ENCODE measurements at regions not wholly inside any gene's neighbourhood (a gene's known extent, or its start where the extent isn't known, plus 50 kb on each side); places are given as distances from the start of the nearest gene placed in this dataset.
"Not testable (repeated sequence)": the region's sequence is repeated elsewhere in the genome, so short reads cannot be mapped to it uniquely, and the experiment has no call there.

DNA sequence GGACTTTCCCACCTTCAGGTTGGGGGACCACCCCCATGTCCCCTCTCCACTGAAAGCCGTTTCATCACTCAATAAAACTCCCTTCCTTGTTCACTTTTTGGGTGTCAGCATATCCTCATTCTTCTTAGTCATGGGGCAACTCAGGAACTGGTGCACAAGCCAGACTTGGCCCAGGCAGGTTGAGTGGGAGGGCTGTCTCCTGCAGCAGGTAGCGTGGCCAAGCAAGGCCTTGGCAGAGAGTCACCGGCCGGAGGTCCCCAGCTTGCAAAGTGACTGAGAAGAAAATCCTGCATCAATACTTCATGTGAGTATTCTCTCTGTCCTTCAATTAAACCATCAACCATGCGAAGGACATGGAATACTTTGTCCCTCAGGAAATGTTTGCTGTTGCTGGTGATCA lies 148.9 kb downstream of the RHOU start:
- Mint-ChIP-seq H3K27ac (ENCODE audit: low read depth) (no peak overlapping the region), H3K4me3 (no peak overlapping the region), H3K27me3 (no peaks in the 10 kb centered on the region), H3K4me1 (no peaks in the 10 kb centered on the region), H3K9me3 (no peaks in the 10 kb centered on the region), H3K36me3 (ENCODE audit: insufficient read depth) (no peaks in the 10 kb centered on the region)
- DNase-seq (ENCODE audit: low spot score in 2 of 2) (no peak), ATAC-seq (replicated peaks; ENCODE audit: extremely low read depth, poor library complexity, severe bottlenecking) (no peak)

DNA sequence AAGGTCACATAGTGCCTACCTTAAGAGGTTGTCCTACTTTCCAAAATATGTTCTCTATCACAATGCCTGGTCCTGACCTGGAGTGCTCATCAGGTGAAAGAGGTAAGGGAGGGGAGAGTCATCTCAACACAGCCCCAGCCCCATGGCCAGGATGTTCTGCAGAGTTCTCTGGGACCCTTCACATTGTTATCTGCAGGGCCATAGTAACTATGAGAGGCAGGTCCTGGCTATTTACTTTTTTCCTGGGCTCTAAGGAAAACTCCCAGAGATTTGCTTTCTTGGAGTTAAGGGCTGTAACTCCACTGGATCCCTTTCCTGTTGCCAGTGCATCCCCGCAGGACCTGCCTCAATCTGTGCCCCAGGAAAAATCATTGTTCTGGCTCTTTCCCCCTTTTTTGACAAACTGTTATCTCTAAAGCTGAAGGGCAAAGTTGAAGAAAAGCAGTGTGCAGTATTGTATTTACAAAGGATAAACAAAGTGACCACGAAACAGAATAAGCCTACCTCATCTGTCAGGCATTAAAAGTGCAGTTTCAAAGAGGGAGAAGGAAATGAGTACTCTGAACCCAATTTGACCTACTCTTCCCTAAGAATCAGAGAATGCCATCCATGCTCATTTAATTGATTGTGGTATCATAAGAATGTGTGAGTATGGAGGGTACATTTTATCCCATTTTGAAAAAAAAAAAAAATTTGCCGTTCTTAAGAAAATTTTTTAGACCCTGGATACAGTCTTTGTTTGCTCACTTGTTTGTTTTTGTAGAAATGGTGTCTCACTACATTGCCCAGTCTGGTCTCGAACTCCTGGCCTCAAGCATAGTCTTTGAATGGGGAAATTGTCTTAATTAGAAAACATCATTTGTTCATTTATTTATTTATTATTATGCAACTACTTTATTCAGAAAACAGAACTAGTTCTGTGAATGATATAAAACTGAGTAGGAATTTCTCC lies 149.6 kb downstream of the RHOU start:
- Mint-ChIP-seq H3K4me1 (no peaks in the 10 kb centered on the region), H3K36me3 (ENCODE audit: insufficient read depth) (no peaks in the 10 kb centered on the region), H3K27ac (ENCODE audit: low read depth) (no peak overlapping the region), H3K27me3 (no peaks in the 10 kb centered on the region), H3K9me3 (no peaks in the 10 kb centered on the region), H3K4me3 (no peak overlapping the region)
- DNase-seq (ENCODE audit: low spot score in 2 of 2) (no peak), ATAC-seq (replicated peaks; ENCODE audit: extremely low read depth, poor library complexity, severe bottlenecking) (no peak)

DNA sequence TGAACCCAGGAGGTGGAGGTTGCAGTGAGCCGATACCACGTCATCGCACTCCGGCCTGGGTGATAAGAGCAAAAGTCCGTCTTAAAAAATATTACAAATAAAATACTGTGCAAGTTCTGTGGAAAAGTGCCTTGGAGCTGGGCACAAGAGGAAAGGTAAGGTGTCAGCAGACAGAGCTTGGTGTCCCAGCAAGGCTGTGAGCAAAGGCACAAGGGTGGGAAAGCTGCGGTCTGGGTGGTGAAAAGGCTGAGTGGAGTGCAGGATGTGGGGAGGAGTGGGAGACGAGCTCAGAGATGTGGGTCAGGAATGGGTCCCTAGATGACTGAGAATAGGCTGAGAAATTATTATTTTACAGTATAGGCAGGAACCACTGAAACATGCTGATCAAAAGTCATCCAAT lies 150.6 kb downstream of the RHOU start:
- H3K9me3 Mint-ChIP-seq = no peaks in the 10 kb centered on the region
- no peak overlapping the region for H3K27ac Mint-ChIP-seq (ENCODE audit: low read depth)

DNA sequence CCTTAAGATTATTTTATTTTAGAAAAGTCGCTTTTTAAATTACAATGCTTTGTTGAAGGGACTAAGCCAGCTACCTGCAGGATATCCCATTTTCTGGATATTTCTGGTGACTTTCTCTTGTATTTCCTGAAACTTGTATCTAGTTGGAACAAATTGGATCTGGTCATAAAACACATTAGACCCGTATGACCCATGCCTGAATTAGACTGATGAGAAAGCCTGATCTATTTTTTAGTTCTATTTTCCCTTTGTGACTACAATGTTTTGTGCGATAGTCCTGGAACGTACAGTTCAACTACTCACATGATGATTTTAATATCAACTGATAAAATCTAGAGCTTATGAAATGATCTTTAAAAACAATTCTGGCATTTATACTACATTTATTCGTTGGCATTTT lies 151.8 kb downstream of the RHOU start:
- Mint-ChIP-seq H3K27me3 (peaks cover 16% of the 10 kb centered on the region), H3K4me1 (peaks cover 5% of the 10 kb centered on the region), H3K27ac (ENCODE audit: low read depth) (no peak overlapping the region), H3K4me3 (no peak overlapping the region), H3K9me3 (no peaks in the 10 kb centered on the region), H3K36me3 (ENCODE audit: insufficient read depth) (no peaks in the 10 kb centered on the region)
- no peak for DNase-seq (ENCODE audit: low spot score in 2 of 2)
- no peak for ATAC-seq (replicated peaks; ENCODE audit: extremely low read depth, poor library complexity, severe bottlenecking)

More for the DNA sequence above, 150.6 kb downstream of the RHOU start:
- Mint-ChIP-seq H3K4me1 (peaks cover 5% of the 10 kb centered on the region), H3K36me3 (ENCODE audit: insufficient read depth) (no peaks in the 10 kb centered on the region), H3K27me3 (peaks cover 7% of the 10 kb centered on the region), H3K4me3 (no peak overlapping the region)
- no peak for ATAC-seq (replicated peaks; ENCODE audit: extremely low read depth, poor library complexity, severe bottlenecking)
- DNase-seq (ENCODE audit: low spot score in 2 of 2) = no peak

DNA sequence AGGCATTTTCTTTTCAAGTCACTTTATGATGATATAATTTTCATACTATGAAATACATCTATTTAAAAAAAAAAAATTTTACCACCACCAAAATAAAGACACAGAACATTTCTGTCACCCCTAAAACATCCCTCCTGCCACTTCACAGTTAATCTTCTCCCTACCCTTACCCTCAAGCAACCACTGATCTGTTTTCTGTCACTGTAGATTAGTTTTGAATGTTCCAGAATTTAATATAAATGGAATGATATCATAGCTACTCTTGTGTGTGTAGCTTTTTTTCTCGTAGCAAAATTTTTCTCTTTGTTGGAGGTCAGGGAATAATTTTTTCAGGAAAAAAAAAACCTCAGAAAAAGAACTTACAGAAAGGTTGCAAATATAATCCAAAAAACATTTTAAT lies 152.7 kb downstream of the RHOU start:
- no peak overlapping the region for H3K4me3 Mint-ChIP-seq
- ATAC-seq (replicated peaks; ENCODE audit: extremely low read depth, poor library complexity, severe bottlenecking) (no peak), DNase-seq (ENCODE audit: low spot score in 2 of 2) (no peak)
- peaks cover 16% of the 10 kb centered on the region for H3K27me3 Mint-ChIP-seq
- H3K36me3 Mint-ChIP-seq (ENCODE audit: insufficient read depth) = no peaks in the 10 kb centered on the region
- no peaks in the 10 kb centered on the region for H3K9me3 Mint-ChIP-seq
- H3K27ac Mint-ChIP-seq (ENCODE audit: low read depth) = no peak overlapping the region
- H3K4me1 Mint-ChIP-seq = peaks cover 5% of the 10 kb centered on the region

DNA sequence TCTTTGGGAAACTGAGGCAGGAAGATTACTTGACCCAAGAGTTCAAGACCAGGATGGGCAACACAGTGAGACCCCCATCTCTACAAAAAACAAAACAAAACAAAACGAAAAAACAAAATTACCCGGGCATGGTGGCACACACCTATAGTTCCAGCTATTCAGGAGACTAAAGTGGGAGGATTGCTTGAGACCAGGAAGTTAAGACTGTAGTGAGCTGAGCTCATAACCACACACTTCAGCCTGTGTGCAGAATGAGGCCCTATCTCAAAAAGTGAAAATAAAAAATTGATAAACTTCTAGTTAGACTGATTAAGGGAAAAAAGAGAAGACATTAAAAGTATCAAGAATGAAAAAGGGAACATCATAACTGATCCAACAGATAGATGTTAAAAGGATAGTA lies 154.0 kb downstream of the RHOU start:
- Mint-ChIP-seq H3K27me3 (peaks cover 16% of the 10 kb centered on the region), H3K27ac (ENCODE audit: low read depth) (no peak overlapping the region), H3K4me1 (peaks cover 5% of the 10 kb centered on the region), H3K36me3 (ENCODE audit: insufficient read depth) (no peaks in the 10 kb centered on the region), H3K4me3 (no peak overlapping the region), H3K9me3 (no peaks in the 10 kb centered on the region)
- DNase-seq (ENCODE audit: low spot score in 2 of 2) = no peak
- no peak for ATAC-seq (replicated peaks; ENCODE audit: extremely low read depth, poor library complexity, severe bottlenecking)

DNA sequence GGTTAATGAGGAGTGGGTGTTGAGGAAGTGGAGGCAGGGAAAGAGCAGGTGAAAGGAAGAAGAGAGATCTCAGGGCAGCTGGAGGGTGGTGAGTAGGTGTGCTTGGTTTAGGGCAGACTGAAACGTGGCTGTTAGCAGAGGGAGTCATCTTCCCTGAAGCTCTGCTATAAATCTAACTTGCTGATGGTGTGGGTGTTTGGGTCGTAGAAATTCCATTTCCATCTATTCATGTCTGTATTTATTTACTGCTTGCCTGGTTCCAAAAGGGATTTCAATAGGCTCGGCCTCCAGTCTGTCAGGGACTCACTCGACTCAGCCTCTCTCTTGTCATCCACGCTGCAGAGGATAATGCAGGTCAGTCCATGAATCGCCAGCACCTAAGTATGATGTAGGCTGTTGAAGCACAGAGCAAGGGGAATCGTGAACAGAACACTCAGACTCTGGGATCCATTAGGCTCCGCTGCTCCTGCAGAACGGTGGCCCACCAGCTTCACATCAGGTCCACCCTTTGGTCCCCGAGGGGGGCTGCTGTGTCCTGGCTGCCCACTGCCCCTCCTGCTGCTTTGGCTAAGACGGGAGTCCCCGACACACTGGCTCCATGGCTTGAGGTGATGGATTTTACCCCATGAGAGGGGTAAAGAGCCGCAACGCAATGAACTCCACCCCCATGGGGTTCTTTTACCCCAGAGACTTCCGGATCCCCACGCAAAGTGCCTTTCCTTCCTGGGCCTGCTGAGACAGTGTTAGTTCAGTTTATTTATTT lies 156.2 kb downstream of the RHOU start:
- peaks cover 16% of the 10 kb centered on the region for H3K27me3 Mint-ChIP-seq
- ATAC-seq (replicated peaks; ENCODE audit: extremely low read depth, poor library complexity, severe bottlenecking) (no peak), DNase-seq (ENCODE audit: low spot score in 2 of 2) (no peak)
- H3K4me1 Mint-ChIP-seq = peaks cover 5% of the 10 kb centered on the region
- no peaks in the 10 kb centered on the region for H3K36me3 Mint-ChIP-seq (ENCODE audit: insufficient read depth)
- no peak overlapping the region for H3K4me3 Mint-ChIP-seq
- no peak overlapping the region for H3K27ac Mint-ChIP-seq (ENCODE audit: low read depth)
- H3K9me3 Mint-ChIP-seq = no peaks in the 10 kb centered on the region

DNA sequence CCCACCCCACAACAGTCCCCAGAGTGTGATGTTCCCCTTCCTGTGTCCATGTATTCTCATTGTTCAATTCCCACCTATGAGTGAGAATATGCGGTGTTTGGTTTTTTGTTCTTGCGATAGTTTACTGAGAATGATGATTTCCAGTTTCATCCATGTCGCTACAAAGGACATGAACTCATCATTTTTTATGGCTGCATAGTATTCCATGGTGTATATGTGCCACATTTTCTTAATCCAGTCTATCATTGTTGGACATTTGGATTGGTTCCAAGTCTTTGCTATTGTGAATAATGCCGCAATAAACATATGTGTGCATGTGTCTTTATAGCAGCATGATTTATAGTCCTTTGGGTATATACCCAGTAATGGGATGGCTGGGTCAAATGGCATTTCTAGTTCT lies 156.9 kb downstream of the RHOU start:
- not testable (repeated sequence) for H3K4me1 Mint-ChIP-seq; H3K36me3 Mint-ChIP-seq (ENCODE audit: insufficient read depth); DNase-seq (ENCODE audit: low spot score in 2 of 2); ATAC-seq (replicated peaks; ENCODE audit: extremely low read depth, poor library complexity, severe bottlenecking); H3K9me3 Mint-ChIP-seq; H3K4me3 Mint-ChIP-seq; H3K27ac Mint-ChIP-seq (ENCODE audit: low read depth)
- peaks cover 16% of the 10 kb centered on the region for H3K27me3 Mint-ChIP-seq

DNA sequence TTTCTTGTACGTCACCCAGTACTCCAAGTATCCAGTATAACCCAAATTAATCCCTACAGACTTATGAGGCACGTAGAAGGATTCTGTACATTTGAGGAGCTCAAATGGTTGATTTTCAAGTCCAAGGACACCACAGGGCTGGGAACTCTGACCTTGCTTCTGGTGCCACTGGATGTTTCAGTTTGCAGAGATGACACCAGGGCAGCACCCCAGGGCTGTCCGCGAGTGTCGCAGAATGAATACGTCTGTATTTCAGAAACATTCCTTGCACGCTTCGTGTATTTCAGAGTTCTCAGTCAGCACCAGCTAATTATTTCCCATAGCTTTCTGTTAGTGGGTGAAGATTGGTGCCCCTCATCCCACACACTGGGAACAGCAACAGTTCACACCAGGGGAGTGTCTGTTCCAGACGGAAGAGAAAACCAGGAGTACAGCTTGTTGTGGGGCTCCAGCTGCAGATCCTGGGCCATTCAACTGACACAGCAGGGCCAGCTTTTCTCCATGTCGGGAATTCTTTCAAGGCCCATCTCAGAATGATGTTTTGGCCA lies 159.2 kb downstream of the RHOU start:
- DNase-seq (ENCODE audit: low spot score in 2 of 2) = no peak
- no peaks in the 10 kb centered on the region for H3K36me3 Mint-ChIP-seq (ENCODE audit: insufficient read depth)
- no peak overlapping the region for H3K4me3 Mint-ChIP-seq
- ATAC-seq (replicated peaks; ENCODE audit: extremely low read depth, poor library complexity, severe bottlenecking) = no peak
- H3K27me3 Mint-ChIP-seq = peaks cover 16% of the 10 kb centered on the region
- H3K4me1 Mint-ChIP-seq = peaks cover 5% of the 10 kb centered on the region
- H3K27ac Mint-ChIP-seq (ENCODE audit: low read depth) = no peak overlapping the region
- no peaks in the 10 kb centered on the region for H3K9me3 Mint-ChIP-seq

DNA sequence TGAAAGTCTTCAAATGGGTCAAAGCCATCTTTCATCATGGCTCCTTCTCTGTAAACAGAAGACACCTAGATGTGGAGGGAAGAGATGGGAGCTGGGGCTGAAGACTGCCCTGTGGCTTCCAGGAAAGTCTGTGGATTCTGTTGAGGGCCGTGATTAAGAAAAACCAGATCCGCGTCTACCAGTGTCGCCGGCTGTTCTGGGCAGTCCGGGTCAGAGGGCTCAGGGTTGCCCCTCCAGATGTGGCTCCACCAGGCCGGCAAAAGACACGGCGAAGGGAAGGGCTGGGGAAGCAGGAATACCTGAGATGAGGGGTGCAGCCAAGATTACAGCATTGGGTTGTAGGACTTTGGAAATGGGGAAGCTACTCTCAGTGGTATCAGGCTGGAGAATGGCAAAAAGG lies 162.6 kb downstream of the RHOU start:
- no peaks in the 10 kb centered on the region for H3K36me3 Mint-ChIP-seq (ENCODE audit: insufficient read depth)

DNA sequence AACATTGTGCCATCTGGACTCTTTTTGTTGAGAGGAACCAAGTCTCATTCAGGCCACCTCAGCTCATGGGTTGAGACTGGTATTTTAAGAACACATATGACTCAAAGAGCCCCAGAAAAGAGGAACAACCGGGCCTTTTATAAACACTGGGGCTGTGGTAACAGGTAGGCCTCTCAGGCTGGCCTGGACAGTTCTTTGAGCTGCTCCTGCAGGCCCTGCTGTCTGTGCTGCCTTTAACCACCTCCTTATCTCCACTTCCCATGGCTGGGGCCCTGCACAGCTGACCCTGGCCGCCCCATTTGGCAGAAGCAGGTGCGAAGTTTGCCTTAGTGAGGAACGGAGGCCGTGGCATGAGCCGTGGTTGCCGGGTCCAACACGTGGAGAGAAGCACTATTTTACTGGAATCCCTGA lies 163.3 kb downstream of the RHOU start:
- H3K36me3 Mint-ChIP-seq (ENCODE audit: insufficient read depth) = no peaks in the 10 kb centered on the region
- no peaks in the 10 kb centered on the region for H3K27me3 Mint-ChIP-seq
- H3K27ac Mint-ChIP-seq (ENCODE audit: low read depth) = no peak overlapping the region
- no peaks in the 10 kb centered on the region for H3K4me1 Mint-ChIP-seq
- no peak for DNase-seq (ENCODE audit: low spot score in 2 of 2)
- no peak overlapping the region for H3K4me3 Mint-ChIP-seq
- H3K9me3 Mint-ChIP-seq = no peaks in the 10 kb centered on the region
- no peak for ATAC-seq (replicated peaks; ENCODE audit: extremely low read depth, poor library complexity, severe bottlenecking)

More for the DNA sequence above, 162.6 kb downstream of the RHOU start:
- H3K4me1 Mint-ChIP-seq = no peaks in the 10 kb centered on the region
- H3K4me3 Mint-ChIP-seq = no peak overlapping the region
- no peaks in the 10 kb centered on the region for H3K9me3 Mint-ChIP-seq
- H3K27me3 Mint-ChIP-seq = no peaks in the 10 kb centered on the region
- no peak overlapping the region for H3K27ac Mint-ChIP-seq (ENCODE audit: low read depth)
- ATAC-seq (replicated peaks; ENCODE audit: extremely low read depth, poor library complexity, severe bottlenecking) (no peak), DNase-seq (ENCODE audit: low spot score in 2 of 2) (no peak)

DNA sequence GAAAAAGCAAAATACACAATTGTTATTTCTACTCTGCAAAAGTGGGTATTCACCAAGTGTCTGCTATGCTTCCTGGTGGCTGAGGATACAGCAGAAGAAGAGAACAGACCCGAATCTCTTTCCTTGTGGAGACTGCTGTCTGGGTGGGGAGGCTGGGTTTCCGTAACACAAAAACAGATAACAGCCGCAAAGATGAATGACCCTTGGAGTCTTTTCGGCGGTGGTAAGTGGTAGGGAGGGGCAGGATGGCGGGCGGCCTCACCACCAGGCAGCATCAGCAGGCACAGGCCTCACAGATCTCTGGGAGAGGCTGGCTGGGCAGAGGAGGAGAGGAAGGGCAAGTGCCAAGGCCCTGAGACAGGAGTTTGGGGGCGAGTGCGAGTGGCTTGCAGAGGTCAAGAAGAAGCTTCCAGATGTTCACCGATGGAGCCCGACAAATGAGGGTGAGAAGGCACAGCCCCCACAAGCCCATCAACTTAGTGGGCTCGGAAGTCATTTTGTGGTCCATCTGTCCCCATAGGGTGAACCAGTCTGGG lies 164.2 kb downstream of the RHOU start:
- no peaks in the 10 kb centered on the region for H3K9me3 Mint-ChIP-seq
- no peaks in the 10 kb centered on the region for H3K4me1 Mint-ChIP-seq
- no peak overlapping the region for H3K27ac Mint-ChIP-seq (ENCODE audit: low read depth)
- no peaks in the 10 kb centered on the region for H3K36me3 Mint-ChIP-seq (ENCODE audit: insufficient read depth)
- no peak for DNase-seq (ENCODE audit: low spot score in 2 of 2)
- H3K27me3 Mint-ChIP-seq = no peaks in the 10 kb centered on the region
- H3K4me3 Mint-ChIP-seq = no peak overlapping the region
- ATAC-seq (replicated peaks; ENCODE audit: extremely low read depth, poor library complexity, severe bottlenecking) = no peak

Data from central memory CD8-positive, alpha-beta T cell (primary cell).